ENCODE measurements at regions not wholly inside any gene's neighbourhood (a gene's known extent, or its start where the extent isn't known, plus 50 kb on each side); places are given as distances from the start of the nearest gene placed in this dataset.

DNA sequence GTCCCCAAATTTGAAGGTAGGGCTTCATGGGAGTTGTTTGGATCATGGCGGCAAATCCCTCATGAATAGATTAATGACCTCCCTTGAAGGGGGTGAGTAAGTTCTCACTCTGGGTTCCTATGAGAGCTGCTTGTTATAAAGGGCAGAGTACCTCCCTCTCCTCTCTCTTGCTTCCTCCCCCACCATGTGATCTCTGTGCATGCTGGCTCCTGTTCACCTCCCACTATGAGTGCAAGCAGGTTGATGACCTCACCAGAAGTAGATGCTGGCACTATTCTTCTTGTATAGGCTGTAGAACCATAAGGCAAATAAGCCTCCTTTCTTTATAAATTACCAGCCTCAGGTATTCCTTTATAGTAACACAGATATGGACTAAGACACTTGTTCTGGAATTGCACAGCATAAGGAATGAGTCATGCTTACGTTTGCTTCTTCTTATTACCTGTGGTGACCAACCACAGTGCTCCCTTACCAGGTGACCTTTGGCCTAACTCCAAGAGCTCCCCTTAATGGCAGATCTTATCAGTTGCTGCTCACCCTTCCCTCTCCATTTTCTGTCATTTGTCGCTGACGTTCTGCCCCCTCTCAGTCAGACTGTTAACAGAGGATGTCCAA, 559.5 kb upstream of the GCFC2 start:
- H4K20me1 ChIP-seq (ENCODE audit: insufficient read depth) = no peaks in the 10 kb centered on the region
- no peaks in the 10 kb centered on the region for H3K36me3 ChIP-seq (ENCODE audit: control insufficient read depth in 1 of 2, insufficient read depth in 2 of 2, low read length in 2 of 2)
- no peak overlapping the region for H3K4me2 ChIP-seq (ENCODE audit: low read length)
- H3K4me3 ChIP-seq (replicated peaks in 1 of 2; ENCODE audit: low read depth in 1 of 2, low read length in 2 of 2) = no peak overlapping the region
- intact Hi-C loops (cut with micrococcal nuclease) = no loop called here
- no peaks in the 10 kb centered on the region for H3K79me2 ChIP-seq (ENCODE audit: insufficient read depth, low read length)
- H3K9me2 ChIP-seq (ENCODE audit: insufficient read depth) = no peaks in the 10 kb centered on the region
- H2AFZ ChIP-seq (ENCODE audit: low read depth, low read length, poor library complexity, severe bottlenecking) = no peak overlapping the region
- H3K27me3 ChIP-seq (ENCODE audit: insufficient read depth, low read length) = no peaks in the 10 kb centered on the region
- peaks cover 7 to 25% of the 10 kb centered on the region in 2 experiments; a peak in 2 of 4 replicates for H3K9me3 ChIP-seq (ENCODE audit: control insufficient read depth in 1 of 2, insufficient read depth in 1 of 2, low read depth in 1 of 2, low read length in 2 of 2)
- no peaks in the 10 kb centered on the region for H3K4me1 ChIP-seq (ENCODE audit: control insufficient read depth in 1 of 2, insufficient read depth in 2 of 2, low read length in 2 of 2)
- H3K27ac ChIP-seq (ENCODE audit: low read depth, low read length) = no peak overlapping the region
- BruUV-seq (replicated peaks) = no TSS peak
- ChIA-PET CTCF (no interaction called here), RAD21 (ENCODE audit: low non-redundant PET in 1 of 2, low total read pairs in 2 of 2, uncharacterized antibody in 2 of 2, unreplicated experiment in 2 of 2) (no interaction called here), POLR2A (no interaction called here)
- ATAC-seq = no peak
- no peak overlapping the region for H3K9ac ChIP-seq (ENCODE audit: low read length)
- no peak for DNase-seq (ENCODE audit: low read depth, low spot score)
- TF ChIP-seq POLR2AphosphoS5 (IDR thresholded peaks at IDR 0.05; ENCODE audit: low read depth, low read length) (no peak), TCF7L2 (IDR thresholded peaks at IDR 0.05; ENCODE audit: borderline replicate concordance, extremely low read depth, insufficient read depth, insufficient read length) (no peak), CEBPB (IDR thresholded peaks at IDR 0.05; ENCODE audit: low read depth) (no peak), EZH2 (IDR thresholded peaks at IDR 0.05) (no peak), EGR1 (IDR thresholded peaks at IDR 0.05; ENCODE audit: low read depth) (no peak), FOSL1 (IDR thresholded peaks at IDR 0.05; ENCODE audit: low read depth) (no peak), CBX3 (IDR thresholded peaks at IDR 0.05; ENCODE audit: low read depth) (no peak), YY1 (IDR thresholded peaks at IDR 0.05; ENCODE audit: extremely low read depth, insufficient replicate concordance, low read depth, low read length) (no peak)
- TF ChIP-seq, protein P1, sequence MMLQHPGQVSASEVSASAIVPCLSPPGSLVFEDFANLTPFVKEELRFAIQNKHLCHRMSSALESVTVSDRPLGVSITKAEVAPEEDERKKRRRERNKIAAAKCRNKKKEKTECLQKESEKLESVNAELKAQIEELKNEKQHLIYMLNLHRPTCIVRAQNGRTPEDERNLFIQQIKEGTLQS (IDR thresholded peaks at IDR 0.05) = no peak

DNA sequence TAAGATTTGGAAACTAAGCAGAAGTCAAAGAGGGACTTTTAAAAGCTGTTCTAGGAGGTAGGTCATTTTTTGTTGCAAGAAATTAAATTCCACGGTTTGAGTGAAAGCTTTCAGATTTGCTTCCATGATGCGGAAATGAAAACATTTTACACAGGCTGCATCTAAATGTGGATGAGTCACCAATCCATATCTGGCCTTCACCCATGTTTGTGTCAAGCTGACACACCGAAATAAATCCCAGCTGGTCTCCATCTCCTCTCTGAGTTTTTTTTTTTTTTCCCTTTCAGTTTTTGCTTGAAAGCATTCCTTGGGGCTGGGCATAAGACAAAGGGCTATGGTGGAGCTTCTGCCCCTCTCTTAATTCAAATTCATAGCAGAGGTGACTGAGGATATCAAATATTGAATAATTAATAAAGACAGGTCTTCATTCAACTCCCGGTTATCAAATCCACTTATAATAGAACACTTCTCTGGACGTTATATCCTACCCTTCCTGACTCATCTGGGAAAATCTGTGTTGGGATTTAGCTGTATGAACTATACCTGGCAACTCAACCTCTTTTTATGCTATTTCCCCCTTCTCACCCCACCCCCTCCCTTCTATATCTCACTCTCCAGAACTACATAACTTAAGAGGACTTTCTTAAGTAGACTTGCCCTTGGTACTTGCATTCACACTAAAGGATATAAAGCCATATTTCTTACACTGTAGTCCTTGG, 558.3 kb upstream of the GCFC2 start:
- no peak overlapping the region for H2AFZ ChIP-seq (ENCODE audit: low read depth, low read length, poor library complexity, severe bottlenecking)
- no peaks in the 10 kb centered on the region for H3K27me3 ChIP-seq (ENCODE audit: insufficient read depth, low read length)
- POLR2A ChIA-PET = no interaction called here
- H3K4me2 ChIP-seq (ENCODE audit: low read length) = no peak overlapping the region
- DNase-seq (ENCODE audit: low read depth, low spot score) (no peak), ATAC-seq (no peak)
- H3K79me2 ChIP-seq (ENCODE audit: insufficient read depth, low read length) = no peaks in the 10 kb centered on the region
- H3K9me3 ChIP-seq (ENCODE audit: control insufficient read depth in 1 of 2, insufficient read depth in 1 of 2, low read depth in 1 of 2, low read length in 2 of 2) = peaks cover 12 to 33% of the 10 kb centered on the region in 2 experiments; a peak in 2 of 4 replicates
- no peaks in the 10 kb centered on the region for H3K9me2 ChIP-seq (ENCODE audit: insufficient read depth)
- H3K27ac ChIP-seq (ENCODE audit: low read depth, low read length) = no peak overlapping the region
- RAD21 ChIA-PET (ENCODE audit: low non-redundant PET in 1 of 2, low total read pairs in 2 of 2, uncharacterized antibody in 2 of 2, unreplicated experiment in 2 of 2) = no interaction called here
- no peak for TF ChIP-seq SP1 (IDR thresholded peaks at IDR 0.05; ENCODE audit: low read depth)
- TF ChIP-seq EZH2phosphoT487 (IDR thresholded peaks at IDR 0.05; ENCODE audit: borderline replicate concordance) = no peak
- TF ChIP-seq, protein P1 (IDR thresholded peaks at IDR 0.05) = no peak
- TF ChIP-seq, protein P2, sequence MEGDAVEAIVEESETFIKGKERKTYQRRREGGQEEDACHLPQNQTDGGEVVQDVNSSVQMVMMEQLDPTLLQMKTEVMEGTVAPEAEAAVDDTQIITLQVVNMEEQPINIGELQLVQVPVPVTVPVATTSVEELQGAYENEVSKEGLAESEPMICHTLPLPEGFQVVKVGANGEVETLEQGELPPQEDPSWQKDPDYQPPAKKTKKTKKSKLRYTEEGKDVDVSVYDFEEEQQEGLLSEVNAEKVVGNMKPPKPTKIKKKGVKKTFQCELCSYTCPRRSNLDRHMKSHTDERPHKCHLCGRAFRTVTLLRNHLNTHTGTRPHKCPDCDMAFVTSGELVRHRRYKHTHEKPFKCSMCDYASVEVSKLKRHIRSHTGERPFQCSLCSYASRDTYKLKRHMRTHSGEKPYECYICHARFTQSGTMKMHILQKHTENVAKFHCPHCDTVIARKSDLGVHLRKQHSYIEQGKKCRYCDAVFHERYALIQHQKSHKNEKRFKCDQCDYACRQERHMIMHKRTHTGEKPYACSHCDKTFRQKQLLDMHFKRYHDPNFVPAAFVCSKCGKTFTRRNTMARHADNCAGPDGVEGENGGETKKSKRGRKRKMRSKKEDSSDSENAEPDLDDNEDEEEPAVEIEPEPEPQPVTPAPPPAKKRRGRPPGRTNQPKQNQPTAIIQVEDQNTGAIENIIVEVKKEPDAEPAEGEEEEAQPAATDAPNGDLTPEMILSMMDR (IDR thresholded peaks at IDR 0.05 in 2 of 3, conservative IDR thresholded peaks at IDR 0.05 in 1 of 3; ENCODE audit: borderline replicate concordance in 1 of 3, insufficient read depth in 1 of 3, low read depth in 2 of 3, low read length in 2 of 3) = no peak
- TF ChIP-seq RAD21 (IDR thresholded peaks at IDR 0.05; ENCODE audit: low read depth) = no peak
- no peak for TF ChIP-seq ELF1 (IDR thresholded peaks at IDR 0.05; ENCODE audit: borderline replicate concordance, low read depth)
- no peaks in the 10 kb centered on the region for H3K4me1 ChIP-seq (ENCODE audit: control insufficient read depth in 1 of 2, insufficient read depth in 2 of 2, low read length in 2 of 2)
- no peak overlapping the region for H3K4me3 ChIP-seq (replicated peaks in 1 of 2; ENCODE audit: low read depth in 1 of 2, low read length in 2 of 2)
- no peaks in the 10 kb centered on the region for H4K20me1 ChIP-seq (ENCODE audit: insufficient read depth)
- no peaks in the 10 kb centered on the region for H3K36me3 ChIP-seq (ENCODE audit: control insufficient read depth in 1 of 2, insufficient read depth in 2 of 2, low read length in 2 of 2)
- CTCF ChIA-PET = no interaction called here
- intact Hi-C loops (cut with micrococcal nuclease) = no loop called here
- BruUV-seq (replicated peaks) = no TSS peak
- no peak overlapping the region for H3K9ac ChIP-seq (ENCODE audit: low read length)
